ENCODE measurements at regions not wholly inside any gene's neighbourhood (a gene's known extent, or its start where the extent isn't known, plus 50 kb on each side); places are given as distances from the start of the nearest gene placed in this dataset.

DNA sequence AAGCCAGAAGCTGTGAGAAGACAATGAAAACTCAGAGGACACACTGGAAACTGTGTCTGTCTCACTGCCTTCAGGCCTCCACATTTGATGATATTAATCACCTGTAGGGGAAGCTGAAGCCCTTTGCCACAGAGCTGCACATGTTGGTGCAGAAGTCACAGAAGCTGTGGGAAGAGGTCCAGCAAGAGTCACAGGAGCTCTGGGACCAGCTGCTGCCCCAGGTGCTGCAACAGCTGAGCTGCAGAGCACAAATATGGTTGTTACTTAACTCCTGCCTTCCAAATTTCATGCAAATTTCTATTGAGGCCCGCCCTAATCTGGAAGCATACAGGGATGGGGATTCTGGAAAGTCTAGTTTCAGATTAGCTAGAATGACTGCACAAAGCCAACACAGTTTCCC is 169.3 kb downstream of the OGFRL1 start:
- TF ChIP-seq, protein P1, sequence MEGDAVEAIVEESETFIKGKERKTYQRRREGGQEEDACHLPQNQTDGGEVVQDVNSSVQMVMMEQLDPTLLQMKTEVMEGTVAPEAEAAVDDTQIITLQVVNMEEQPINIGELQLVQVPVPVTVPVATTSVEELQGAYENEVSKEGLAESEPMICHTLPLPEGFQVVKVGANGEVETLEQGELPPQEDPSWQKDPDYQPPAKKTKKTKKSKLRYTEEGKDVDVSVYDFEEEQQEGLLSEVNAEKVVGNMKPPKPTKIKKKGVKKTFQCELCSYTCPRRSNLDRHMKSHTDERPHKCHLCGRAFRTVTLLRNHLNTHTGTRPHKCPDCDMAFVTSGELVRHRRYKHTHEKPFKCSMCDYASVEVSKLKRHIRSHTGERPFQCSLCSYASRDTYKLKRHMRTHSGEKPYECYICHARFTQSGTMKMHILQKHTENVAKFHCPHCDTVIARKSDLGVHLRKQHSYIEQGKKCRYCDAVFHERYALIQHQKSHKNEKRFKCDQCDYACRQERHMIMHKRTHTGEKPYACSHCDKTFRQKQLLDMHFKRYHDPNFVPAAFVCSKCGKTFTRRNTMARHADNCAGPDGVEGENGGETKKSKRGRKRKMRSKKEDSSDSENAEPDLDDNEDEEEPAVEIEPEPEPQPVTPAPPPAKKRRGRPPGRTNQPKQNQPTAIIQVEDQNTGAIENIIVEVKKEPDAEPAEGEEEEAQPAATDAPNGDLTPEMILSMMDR (IDR thresholded peaks at IDR 0.05) = no peak
- TF ChIP-seq POLR2A (IDR thresholded peaks at IDR 0.05) = no peak

Measured in esophagus squamous epithelium (tissue), 4 donors.